ENCODE measurements at regions not wholly inside any gene's neighbourhood (a gene's known extent, or its start where the extent isn't known, plus 50 kb on each side); places are given as distances from the start of the nearest gene placed in this dataset.

- Histone ChIP-seq H3K4me1 (ENCODE audit: control insufficient read depth in 1 of 2, insufficient read depth in 2 of 2, low read length in 2 of 2) (no peaks in the 10 kb centered on the region), H3K9me3 (ENCODE audit: control insufficient read depth in 1 of 2, insufficient read depth in 1 of 2, low read depth in 1 of 2, low read length in 2 of 2) (peaks cover 6 to 22% of the 10 kb centered on the region in 2 experiments; a peak in 2 of 4 replicates), H3K27ac (ENCODE audit: low read depth, low read length) (no peak overlapping the region), H3K4me3 (replicated peaks in 1 of 2; ENCODE audit: low read depth in 1 of 2, low read length in 2 of 2) (no peak overlapping the region), H3K9me2 (ENCODE audit: insufficient read depth) (no peaks in the 10 kb centered on the region), H3K9ac (ENCODE audit: low read length) (no peak overlapping the region), H3K4me2 (ENCODE audit: low read length) (no peak overlapping the region), H3K79me2 (ENCODE audit: insufficient read depth, low read length) (no peaks in the 10 kb centered on the region), H2AFZ (ENCODE audit: low read depth, low read length, poor library complexity, severe bottlenecking) (no peak overlapping the region), H4K20me1 (ENCODE audit: insufficient read depth) (no peaks in the 10 kb centered on the region), H3K27me3 (ENCODE audit: insufficient read depth, low read length) (no peaks in the 10 kb centered on the region), H3K36me3 (ENCODE audit: control insufficient read depth in 1 of 2, insufficient read depth in 2 of 2, low read length in 2 of 2) (no peaks in the 10 kb centered on the region)
- no TSS peak for BruUV-seq (replicated peaks)
- ChIA-PET CTCF (no interaction called here), POLR2A (no interaction called here), RAD21 (ENCODE audit: low non-redundant PET in 1 of 2, low total read pairs in 2 of 2, uncharacterized antibody in 2 of 2, unreplicated experiment in 2 of 2) (no interaction called here)
- ATAC-seq = no peak
- TF ChIP-seq EGR1 (IDR thresholded peaks at IDR 0.05; ENCODE audit: low read depth) = no peak
- no peak for TF ChIP-seq RAD21 (IDR thresholded peaks at IDR 0.05; ENCODE audit: low read depth)
- TF ChIP-seq POLR2AphosphoS5 (IDR thresholded peaks at IDR 0.05; ENCODE audit: low read depth, low read length) = no peak
- TF ChIP-seq EZH2phosphoT487 (IDR thresholded peaks at IDR 0.05; ENCODE audit: borderline replicate concordance) = no peak
- TF ChIP-seq TCF7L2 (IDR thresholded peaks at IDR 0.05; ENCODE audit: borderline replicate concordance, extremely low read depth, insufficient read depth, insufficient read length) = no peak
- TF ChIP-seq EZH2 (IDR thresholded peaks at IDR 0.05) = no peak
- no peak for TF ChIP-seq ZFX (IDR thresholded peaks at IDR 0.05)
- TF ChIP-seq ZNF274 (IDR thresholded peaks at IDR 0.05; ENCODE audit: low read depth, low read length) = no peak
- no peak for TF ChIP-seq ELF1 (IDR thresholded peaks at IDR 0.05; ENCODE audit: borderline replicate concordance, low read depth)
- no peak for TF ChIP-seq FOSL1 (IDR thresholded peaks at IDR 0.05; ENCODE audit: low read depth)
- TF ChIP-seq SP1 (IDR thresholded peaks at IDR 0.05; ENCODE audit: low read depth) = no peak
- TF ChIP-seq MAX (IDR thresholded peaks at IDR 0.05) = no peak
- TF ChIP-seq SRF (IDR thresholded peaks at IDR 0.05; ENCODE audit: low read depth) = no peak
- DNase-seq (ENCODE audit: low read depth, low spot score) = no peak
- intact Hi-C loops (cut with micrococcal nuclease) = no loop called here
Observed at GRCh38 chr2:21804151-21804550, 680.4 kb downstream of the TDRD15 start.

- ATAC-seq = no peak
- Histone ChIP-seq H2AFZ (ENCODE audit: low read depth, low read length, poor library complexity, severe bottlenecking) (no peak overlapping the region), H3K27me3 (ENCODE audit: insufficient read depth, low read length) (no peaks in the 10 kb centered on the region), H3K27ac (ENCODE audit: low read depth, low read length) (no peak overlapping the region), H3K4me3 (replicated peaks in 1 of 2; ENCODE audit: low read depth in 1 of 2, low read length in 2 of 2) (no peak overlapping the region), H3K9me2 (ENCODE audit: insufficient read depth) (no peaks in the 10 kb centered on the region), H3K4me1 (ENCODE audit: control insufficient read depth in 1 of 2, insufficient read depth in 2 of 2, low read length in 2 of 2) (no peaks in the 10 kb centered on the region), H4K20me1 (ENCODE audit: insufficient read depth) (no peaks in the 10 kb centered on the region), H3K9ac (ENCODE audit: low read length) (no peak overlapping the region), H3K4me2 (ENCODE audit: low read length) (no peak overlapping the region), H3K79me2 (ENCODE audit: insufficient read depth, low read length) (no peaks in the 10 kb centered on the region), H3K9me3 (ENCODE audit: control insufficient read depth in 1 of 2, insufficient read depth in 1 of 2, low read depth in 1 of 2, low read length in 2 of 2) (peaks cover 11 to 24% of the 10 kb centered on the region in 2 experiments; a peak in 3 of 4 replicates), H3K36me3 (ENCODE audit: control insufficient read depth in 1 of 2, insufficient read depth in 2 of 2, low read length in 2 of 2) (no peaks in the 10 kb centered on the region)
- intact Hi-C loops (cut with micrococcal nuclease) = no loop called here
- ChIA-PET POLR2A (no interaction called here), RAD21 (ENCODE audit: low non-redundant PET in 1 of 2, low total read pairs in 2 of 2, uncharacterized antibody in 2 of 2, unreplicated experiment in 2 of 2) (no interaction called here), CTCF (no interaction called here)
- no TSS peak for BruUV-seq (replicated peaks)
- DNase-seq (ENCODE audit: low read depth, low spot score) = no peak
- no peak for TF ChIP-seq RAD21 (IDR thresholded peaks at IDR 0.05; ENCODE audit: low read depth)
- no peak for TF ChIP-seq ELF1 (IDR thresholded peaks at IDR 0.05; ENCODE audit: borderline replicate concordance, low read depth)
- no peak for TF ChIP-seq CEBPB (IDR thresholded peaks at IDR 0.05; ENCODE audit: low read depth)
- TF ChIP-seq REST (IDR thresholded peaks at IDR 0.05; ENCODE audit: low read depth) = no peak
- no peak for TF ChIP-seq ZNF274 (IDR thresholded peaks at IDR 0.05; ENCODE audit: low read depth, low read length)
- TF ChIP-seq, protein P1, sequence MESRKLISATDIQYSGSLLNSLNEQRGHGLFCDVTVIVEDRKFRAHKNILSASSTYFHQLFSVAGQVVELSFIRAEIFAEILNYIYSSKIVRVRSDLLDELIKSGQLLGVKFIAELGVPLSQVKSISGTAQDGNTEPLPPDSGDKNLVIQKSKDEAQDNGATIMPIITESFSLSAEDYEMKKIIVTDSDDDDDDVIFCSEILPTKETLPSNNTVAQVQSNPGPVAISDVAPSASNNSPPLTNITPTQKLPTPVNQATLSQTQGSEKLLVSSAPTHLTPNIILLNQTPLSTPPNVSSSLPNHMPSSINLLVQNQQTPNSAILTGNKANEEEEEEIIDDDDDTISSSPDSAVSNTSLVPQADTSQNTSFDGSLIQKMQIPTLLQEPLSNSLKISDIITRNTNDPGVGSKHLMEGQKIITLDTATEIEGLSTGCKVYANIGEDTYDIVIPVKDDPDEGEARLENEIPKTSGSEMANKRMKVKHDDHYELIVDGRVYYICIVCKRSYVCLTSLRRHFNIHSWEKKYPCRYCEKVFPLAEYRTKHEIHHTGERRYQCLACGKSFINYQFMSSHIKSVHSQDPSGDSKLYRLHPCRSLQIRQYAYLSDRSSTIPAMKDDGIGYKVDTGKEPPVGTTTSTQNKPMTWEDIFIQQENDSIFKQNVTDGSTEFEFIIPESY (IDR thresholded peaks at IDR 0.05; ENCODE audit: extremely low read depth, insufficient replicate concordance, low read length) = no peak
- TF ChIP-seq FOSL1 (IDR thresholded peaks at IDR 0.05; ENCODE audit: low read depth) = no peak
- TF ChIP-seq POLR2A (IDR thresholded peaks at IDR 0.05; ENCODE audit: borderline replicate concordance, extremely low read depth, insufficient read depth, insufficient read length) = no peak
- TF ChIP-seq SRF (IDR thresholded peaks at IDR 0.05; ENCODE audit: low read depth) = no peak
- no peak for TF ChIP-seq SP1 (IDR thresholded peaks at IDR 0.05; ENCODE audit: low read depth)
Observed at GRCh38 chr2:21811541-21811940, 687.8 kb downstream of the TDRD15 start.
